Neuronal stem cell (in vitro differentiated cells): ENCODE measurements at regions not wholly inside any gene's neighbourhood (a gene's known extent, or its start where the extent isn't known, plus 50 kb on each side); places are given as distances from the start of the nearest gene placed in this dataset.

Experiments used
- DNase-seq: peaks from one replicate; pipeline ENCODE4 v3.0.0-alpha.2; 2013; ENCODE audit warnings: low spot score
- H2AFZ ChIP-seq: one replicate; pipeline ENCODE4 v1.6.1; 2013; ENCODE audit warnings: mild to moderate bottlenecking, low read length, inconsistent platforms
- H2AK5ac ChIP-seq: 2 replicates; pipeline ENCODE4 v1.6.1; 2013; ENCODE audit warnings: low read depth, mild to moderate bottlenecking, inconsistent platforms, low read length, moderate library complexity, mixed read lengths
- H2BK120ac ChIP-seq: 2 replicates; pipeline ENCODE4 v1.6.1; 2013; ENCODE audit warnings: low read depth, mild to moderate bottlenecking, inconsistent platforms, low read length, moderate library complexity, mixed read lengths
- H2BK12ac ChIP-seq: one replicate; pipeline ENCODE4 v1.6.1; 2013; ENCODE audit warnings: low read length, inconsistent platforms
- H2BK15ac ChIP-seq: 2 replicates; pipeline ENCODE4 v1.6.1; 2013; ENCODE audit warnings: mild to moderate bottlenecking, low read length, inconsistent platforms, mixed read lengths
- H2BK5ac ChIP-seq: one replicate; pipeline ENCODE4 v1.6.1; 2013; ENCODE audit warnings: inconsistent platforms, mild to moderate bottlenecking, low read length, moderate library complexity
- H3K14ac ChIP-seq: one replicate; pipeline ENCODE4 v1.6.1; 2013; ENCODE audit warnings: low read length, inconsistent platforms
- H3K18ac ChIP-seq: 2 replicates; pipeline ENCODE4 v1.6.1; 2013; ENCODE audit warnings: low read length, inconsistent platforms
- H3K23ac ChIP-seq: 2 replicates; pipeline ENCODE4 v1.6.1; 2013; ENCODE audit warnings: low read depth, mild to moderate bottlenecking, mixed read lengths, low read length, inconsistent platforms; ENCODE audit not compliant: poor library complexity
- H3K27ac ChIP-seq: replicated peaks from 3 replicates; pipeline ENCODE4 v1.5.1; 2013; ENCODE audit warnings: low read length, inconsistent platforms
- H3K27me3 ChIP-seq, 3 experiments: 2 replicates each; pipeline ENCODE4 v1.6.1; 2013; ENCODE audit warnings: low read length in 3 of 3, mild to moderate bottlenecking in 2 of 3, inconsistent platforms in 1 of 3, low read depth in 1 of 3, mixed read lengths in 1 of 3, moderate library complexity in 1 of 3; ENCODE audit not compliant: control insufficient read depth in 3 of 3, insufficient read depth in 3 of 3
- H3K36me3 ChIP-seq, 2 donors: replicated peaks in 1 of 2; 2 replicates each; pipeline ENCODE4 v1.6.1; 2013; ENCODE audit warnings: low read length in 2 of 2; ENCODE audit not compliant: control insufficient read depth in 2 of 2, insufficient read depth in 2 of 2
- H3K4ac ChIP-seq: 2 replicates; pipeline ENCODE4 v1.6.1; 2013; ENCODE audit warnings: inconsistent platforms, mild to moderate bottlenecking, low read length, moderate library complexity
- H3K4me1 ChIP-seq, 2 donors: 1 replicate in 1 of 2; 2 replicates in 1 of 2; pipeline ENCODE4 v1.6.1; 2013; ENCODE audit warnings: low read length in 2 of 2, low read depth in 1 of 2; ENCODE audit not compliant: control insufficient read depth in 2 of 2, insufficient read depth in 1 of 2
- H3K4me2 ChIP-seq: one replicate; pipeline ENCODE4 v1.6.1; 2013; ENCODE audit warnings: mild to moderate bottlenecking, low read length, inconsistent platforms; ENCODE audit not compliant: insufficient read depth, poor library complexity, severe bottlenecking
- H3K4me3 ChIP-seq, 2 donors: 2 replicates each; pipeline ENCODE4 v1.5.1; 2013; ENCODE audit warnings: low read length in 2 of 2, mild to moderate bottlenecking in 2 of 2, inconsistent platforms in 1 of 2, moderate library complexity in 1 of 2
- H3K79me1 ChIP-seq: one replicate; pipeline ENCODE4 v1.6.1; 2013; ENCODE audit warnings: low read depth, mild to moderate bottlenecking, inconsistent platforms, low read length, moderate library complexity
- H3K9ac ChIP-seq: one replicate; pipeline ENCODE4 v1.6.1; 2013; ENCODE audit warnings: mild to moderate bottlenecking, low read depth, low read length, inconsistent platforms; ENCODE audit not compliant: poor library complexity
- H3K9me3 ChIP-seq, 2 donors: replicated peaks in 1 of 2; 2 replicates each; pipeline versions ENCODE3 to v1.6.1; 2013; ENCODE audit warnings: low read length in 2 of 2, mild to moderate bottlenecking in 2 of 2, inconsistent platforms in 1 of 2, low read depth in 1 of 2, mixed read lengths in 1 of 2, moderate library complexity in 1 of 2; ENCODE audit not compliant: control insufficient read depth in 2 of 2, insufficient read depth in 1 of 2
- H4K8ac ChIP-seq: one replicate; pipeline ENCODE4 v1.6.1; 2013; ENCODE audit warnings: low read depth, mild to moderate bottlenecking, inconsistent platforms, low read length, moderate library complexity
- H4K91ac ChIP-seq: one replicate; pipeline ENCODE4 v1.6.1; 2013; ENCODE audit warnings: low read length, low read depth, mild to moderate bottlenecking, inconsistent platforms; ENCODE audit not compliant: poor library complexity
- WGBS, 2 donors: extraction: QIAGEN DNeasy Blood & Tissue Kit; methylation state at CpG; one replicate each; pipeline ENCODE4 v1.1.7; 2013; ENCODE audit warnings: missing lambda C conversion rate in 2 of 2, mixed read lengths in 1 of 2; ENCODE audit not compliant: insufficient read length in 2 of 2, insufficient replicate concordance in 1 of 2; ENCODE audit errors: extremely low coverage in 2 of 2; 5-methylcytosine and 5-hydroxymethylcytosine counted together

DNA sequence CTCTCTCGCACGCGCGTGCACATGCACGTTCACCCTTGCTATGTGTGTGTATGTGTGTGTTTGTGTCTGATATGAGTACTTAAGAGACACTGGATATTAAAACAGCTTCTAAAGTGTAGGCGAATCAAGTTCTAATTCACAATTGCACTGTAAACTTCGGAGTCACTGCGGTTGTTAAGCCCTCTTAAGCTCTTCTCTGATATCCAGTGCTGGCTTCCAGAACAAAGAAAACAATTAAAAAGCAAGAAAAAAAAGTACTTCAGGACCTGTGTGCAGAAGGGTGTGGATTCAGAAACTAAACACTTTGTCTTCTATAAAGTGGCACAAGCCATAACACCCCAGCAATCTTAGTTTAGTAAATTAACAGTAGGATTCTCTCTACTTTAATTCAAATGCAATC is 300.2 kb downstream of the PCDH7 start:
- no peak for DNase-seq
- Histone ChIP-seq H3K4ac (no peak overlapping the region), H3K4me3 (no peak overlapping the region), H3K4me2 (no peak overlapping the region), H2AK5ac (no peak overlapping the region), H3K27me3 (no peaks in the 10 kb centered on the region), H3K9me3 (peaks cover 0 to 2% of the 10 kb centered on the region in 2 donors), H2BK12ac (no peak overlapping the region), H3K79me1 (no peaks in the 10 kb centered on the region), H2BK120ac (no peak overlapping the region), H3K36me3 (no peaks in the 10 kb centered on the region), H3K18ac (no peak overlapping the region), H2BK5ac (no peak overlapping the region), H2BK15ac (no peak overlapping the region), H3K4me1 (peaks cover 0 to 1% of the 10 kb centered on the region in 2 donors), H2AFZ (peak overlapping the region; percentile 44), H3K27ac (no peak overlapping the region), H3K14ac (no peak overlapping the region), H3K23ac (no peak overlapping the region), H4K8ac (no peak overlapping the region), H4K91ac (no peak overlapping the region), H3K9ac (no peak overlapping the region)
- no CpG with 5 or more reads among the region's 8 CpGs for WGBS, 2 donors

DNA sequence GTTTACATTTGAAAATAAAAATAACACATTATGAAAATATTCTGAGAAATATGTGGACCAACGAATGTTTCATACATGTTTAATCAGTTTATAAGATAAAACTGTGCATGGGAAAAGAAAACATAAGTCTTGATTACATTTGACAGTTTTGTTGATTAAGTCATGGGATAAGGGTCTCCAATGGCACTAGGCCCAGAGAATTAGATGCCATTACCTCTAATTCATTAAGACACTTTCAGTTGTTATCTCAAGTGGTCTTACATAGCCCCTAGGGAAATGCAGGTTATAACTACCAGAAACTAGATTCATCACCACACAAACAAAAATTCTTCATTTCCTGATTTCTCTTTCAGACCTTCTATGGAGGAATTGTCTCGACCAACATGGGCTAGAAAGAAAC is 300.8 kb downstream of the PCDH7 start:
- Histone ChIP-seq H3K4me1 (peaks cover 0 to 1% of the 10 kb centered on the region in 2 donors), H2BK5ac (no peak overlapping the region), H4K8ac (no peak overlapping the region), H4K91ac (no peak overlapping the region), H3K4me3 (no peak overlapping the region), H3K4me2 (no peak overlapping the region), H2AK5ac (no peak overlapping the region), H3K9ac (no peak overlapping the region), H3K36me3 (no peaks in the 10 kb centered on the region), H2BK15ac (no peak overlapping the region), H2BK120ac (no peak overlapping the region), H3K18ac (no peak overlapping the region), H3K14ac (no peak overlapping the region), H3K9me3 (peaks cover 0 to 2% of the 10 kb centered on the region in 2 donors), H2BK12ac (no peak overlapping the region), H3K4ac (no peak overlapping the region), H3K27ac (no peak overlapping the region), H2AFZ (no peak overlapping the region), H3K79me1 (no peaks in the 10 kb centered on the region), H3K27me3 (no peaks in the 10 kb centered on the region), H3K23ac (no peak overlapping the region)
- DNase-seq = no peak
- no CpG with 5 or more reads among the region's 2 CpGs for WGBS, 2 donors

DNA sequence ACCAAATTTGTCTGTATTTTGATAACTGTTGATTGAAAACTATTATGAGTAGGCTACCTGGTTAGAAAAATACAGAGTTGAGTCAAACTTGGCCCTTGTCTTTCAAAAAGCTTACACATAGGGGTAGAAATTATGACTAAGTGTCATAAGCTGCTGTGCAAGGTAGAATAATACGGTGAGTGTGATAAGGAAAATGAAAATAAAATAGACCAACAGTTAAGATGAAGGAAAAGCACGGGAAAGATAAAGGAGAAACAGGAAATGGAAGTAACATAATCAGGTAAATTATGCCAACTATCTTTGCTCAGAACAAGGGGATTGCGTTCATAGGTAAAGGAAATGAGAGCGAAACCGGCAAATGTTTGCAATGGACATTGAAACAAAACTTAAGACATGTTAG is 302.5 kb downstream of the PCDH7 start:
- no peak overlapping the region for H2BK15ac ChIP-seq
- no peak overlapping the region for H3K27ac ChIP-seq
- H2BK12ac ChIP-seq = no peak overlapping the region
- H3K9ac ChIP-seq = no peak overlapping the region
- no peak overlapping the region for H2AK5ac ChIP-seq
- H3K14ac ChIP-seq = no peak overlapping the region
- H3K79me1 ChIP-seq = no peaks in the 10 kb centered on the region
- H4K91ac ChIP-seq = no peak overlapping the region
- H4K8ac ChIP-seq = no peak overlapping the region
- H3K4me2 ChIP-seq = no peak overlapping the region
- no CpG with 5 or more reads among the region's 5 CpGs for WGBS, 2 donors
- no peaks in the 10 kb centered on the region for H3K27me3 ChIP-seq
- peaks cover 0 to 1% of the 10 kb centered on the region in 2 donors for H3K4me1 ChIP-seq
- no peak overlapping the region for H2AFZ ChIP-seq
- no peaks in the 10 kb centered on the region for H3K36me3 ChIP-seq
- no peaks in the 10 kb centered on the region for H3K9me3 ChIP-seq
- H3K4me3 ChIP-seq = no peak overlapping the region
- no peak overlapping the region for H3K18ac ChIP-seq
- no peak overlapping the region for H3K4ac ChIP-seq
- no peak overlapping the region for H2BK5ac ChIP-seq
- H3K23ac ChIP-seq = no peak overlapping the region
- no peak overlapping the region for H2BK120ac ChIP-seq
- DNase-seq = no peak

DNA sequence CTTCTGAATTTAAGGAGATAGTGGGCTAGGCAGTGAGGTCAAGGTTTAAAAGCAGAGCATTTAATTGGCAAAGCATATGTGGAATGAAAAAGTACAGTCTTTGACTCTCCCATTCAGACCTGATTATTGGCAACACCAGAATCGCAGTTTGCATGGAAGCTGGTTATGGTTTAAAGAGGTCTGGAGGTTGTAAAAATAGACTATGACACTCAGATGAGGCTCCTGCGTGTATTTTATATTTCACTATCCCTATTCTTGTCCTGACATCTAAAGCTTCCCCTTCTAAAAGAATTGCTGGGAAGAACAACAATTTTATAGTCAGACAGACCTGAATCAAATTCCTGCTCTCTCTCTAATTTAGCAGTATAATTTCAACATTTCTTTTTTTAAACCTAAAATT is 302.9 kb downstream of the PCDH7 start:
- no peak for DNase-seq
- no CpG with 5 or more reads among the region's 2 CpGs for WGBS, 2 donors
- no peak overlapping the region for H3K27ac ChIP-seq

More for the DNA sequence above, 302.9 kb downstream of the PCDH7 start:
- H4K91ac ChIP-seq = no peak overlapping the region
- no peaks in the 10 kb centered on the region for H3K9me3 ChIP-seq
- no peak overlapping the region for H2BK12ac ChIP-seq
- no peak overlapping the region for H4K8ac ChIP-seq
- H3K18ac ChIP-seq = no peak overlapping the region
- H2BK5ac ChIP-seq = no peak overlapping the region
- no peak overlapping the region for H2BK120ac ChIP-seq
- H3K4me2 ChIP-seq = no peak overlapping the region
- no peak overlapping the region for H3K23ac ChIP-seq
- no peaks in the 10 kb centered on the region for H3K27me3 ChIP-seq
- no peak overlapping the region for H2AK5ac ChIP-seq
- no peak overlapping the region for H3K9ac ChIP-seq
- no peaks in the 10 kb centered on the region for H3K79me1 ChIP-seq
- H2BK15ac ChIP-seq = no peak overlapping the region
- no peak overlapping the region for H2AFZ ChIP-seq
- no peaks in the 10 kb centered on the region for H3K36me3 ChIP-seq
- H3K14ac ChIP-seq = no peak overlapping the region
- peaks cover 0 to 1% of the 10 kb centered on the region in 2 donors for H3K4me1 ChIP-seq
- H3K4me3 ChIP-seq = no peak overlapping the region
- H3K4ac ChIP-seq = no peak overlapping the region
